Right lobe of liver (tissue), 4 donors: ENCODE measurements at regions not wholly inside any gene's neighbourhood (a gene's known extent, or its start where the extent isn't known, plus 50 kb on each side); places are given as distances from the start of the nearest gene placed in this dataset.

Experiments used
- POLR2A ChIP-seq: fragments of 450-650 bp; IDR thresholded peaks from one replicate; pipeline ENCODE4 v1.6.1; 2017; ENCODE audit warnings: antibody characterized with exemption, mild to moderate bottlenecking
- TF ChIP-seq, protein P1 (sequence below), 4 donors: fragments of 200-600 bp in 3 of 4; fragments of 450-650 bp in 1 of 4; IDR thresholded peaks; one replicate each; pipeline versions ENCODE4 v1.5.1 to v1.8.0; 2016 to 2022; ENCODE audit warnings: antibody characterized with exemption in 4 of 4, mild to moderate bottlenecking in 2 of 4
- donor health status: DM: no; HTN: no; CAD: no.
- donor health status: DM: no; HTN: no; CAD: no.
- donor health status: DM: no; HTN: yes; CAD: no.

DNA sequence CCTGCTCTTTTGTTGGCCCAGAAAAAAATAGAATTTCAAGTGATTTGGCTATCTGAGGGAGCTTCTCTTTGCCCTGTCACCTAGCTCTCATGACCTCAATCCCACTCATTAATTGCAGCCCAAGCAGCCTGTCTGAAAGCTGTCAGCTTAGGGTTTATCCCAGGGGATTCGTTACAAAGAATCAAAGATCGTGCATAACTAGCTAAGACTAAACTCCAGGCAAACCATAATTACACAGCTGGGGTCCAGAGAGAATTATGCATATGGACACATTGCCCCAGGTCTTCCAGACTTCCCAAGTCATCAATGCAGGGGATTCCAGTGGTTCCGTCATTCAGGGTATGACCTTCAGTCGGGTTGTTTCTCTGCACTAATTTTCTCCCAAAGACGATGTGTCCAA, 91.6 kb upstream of the CBLB start:
- TF ChIP-seq, protein P1, sequence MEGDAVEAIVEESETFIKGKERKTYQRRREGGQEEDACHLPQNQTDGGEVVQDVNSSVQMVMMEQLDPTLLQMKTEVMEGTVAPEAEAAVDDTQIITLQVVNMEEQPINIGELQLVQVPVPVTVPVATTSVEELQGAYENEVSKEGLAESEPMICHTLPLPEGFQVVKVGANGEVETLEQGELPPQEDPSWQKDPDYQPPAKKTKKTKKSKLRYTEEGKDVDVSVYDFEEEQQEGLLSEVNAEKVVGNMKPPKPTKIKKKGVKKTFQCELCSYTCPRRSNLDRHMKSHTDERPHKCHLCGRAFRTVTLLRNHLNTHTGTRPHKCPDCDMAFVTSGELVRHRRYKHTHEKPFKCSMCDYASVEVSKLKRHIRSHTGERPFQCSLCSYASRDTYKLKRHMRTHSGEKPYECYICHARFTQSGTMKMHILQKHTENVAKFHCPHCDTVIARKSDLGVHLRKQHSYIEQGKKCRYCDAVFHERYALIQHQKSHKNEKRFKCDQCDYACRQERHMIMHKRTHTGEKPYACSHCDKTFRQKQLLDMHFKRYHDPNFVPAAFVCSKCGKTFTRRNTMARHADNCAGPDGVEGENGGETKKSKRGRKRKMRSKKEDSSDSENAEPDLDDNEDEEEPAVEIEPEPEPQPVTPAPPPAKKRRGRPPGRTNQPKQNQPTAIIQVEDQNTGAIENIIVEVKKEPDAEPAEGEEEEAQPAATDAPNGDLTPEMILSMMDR (IDR thresholded peaks at IDR 0.05): no peak
- TF ChIP-seq POLR2A: no peak
